ENCODE measurements at regions not wholly inside any gene's neighbourhood (a gene's known extent, or its start where the extent isn't known, plus 50 kb on each side); places are given as distances from the start of the nearest gene placed in this dataset.
"Not testable (repeated sequence)": the region's sequence is repeated elsewhere in the genome, so short reads cannot be mapped to it uniquely, and the experiment has no call there.

DNA sequence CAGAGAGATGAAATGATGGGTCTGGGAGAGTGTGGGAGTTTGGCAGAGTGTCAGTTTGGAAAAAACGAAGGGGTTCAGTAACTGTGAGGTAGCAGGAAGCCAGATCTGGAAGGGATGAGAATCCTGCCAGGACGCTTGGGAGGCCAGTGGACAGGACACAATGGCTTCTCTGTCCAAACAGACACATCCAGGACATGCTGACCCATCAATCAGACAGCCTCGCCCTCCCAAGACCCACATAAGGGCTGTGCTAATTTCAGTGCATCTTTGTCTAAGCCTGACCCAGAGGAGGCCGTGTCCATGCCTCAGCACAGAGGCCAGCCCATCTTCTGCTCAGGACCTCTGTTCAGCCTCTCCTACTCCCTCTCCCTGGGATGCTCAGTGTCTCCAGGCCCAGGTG, 576.5 kb upstream of the B3GAT1 start:
- H3K9me3 ChIP-seq: no peaks in the 10 kb centered on the region
- intact Hi-C loops (cut with DNase I): no loop called here
- peaks cover 0 to 16% (median 0%) of the 10 kb centered on the region in 9 donors for H3K27me3 ChIP-seq
- H3K27ac ChIP-seq: no peak overlapping the region
- no peak for DNase-seq
- H3K4me3 ChIP-seq: no peak overlapping the region
- ATAC-seq: no peak
- WGBS, 4 donors: 44 to 59% (median 52%) methylated on average over 4 of the region's 4 CpGs
- no peaks in the 10 kb centered on the region for H3K4me1 ChIP-seq
- no peak for TF ChIP-seq POLR2A (IDR thresholded peaks at IDR 0.05)
- TF ChIP-seq, protein P1, sequence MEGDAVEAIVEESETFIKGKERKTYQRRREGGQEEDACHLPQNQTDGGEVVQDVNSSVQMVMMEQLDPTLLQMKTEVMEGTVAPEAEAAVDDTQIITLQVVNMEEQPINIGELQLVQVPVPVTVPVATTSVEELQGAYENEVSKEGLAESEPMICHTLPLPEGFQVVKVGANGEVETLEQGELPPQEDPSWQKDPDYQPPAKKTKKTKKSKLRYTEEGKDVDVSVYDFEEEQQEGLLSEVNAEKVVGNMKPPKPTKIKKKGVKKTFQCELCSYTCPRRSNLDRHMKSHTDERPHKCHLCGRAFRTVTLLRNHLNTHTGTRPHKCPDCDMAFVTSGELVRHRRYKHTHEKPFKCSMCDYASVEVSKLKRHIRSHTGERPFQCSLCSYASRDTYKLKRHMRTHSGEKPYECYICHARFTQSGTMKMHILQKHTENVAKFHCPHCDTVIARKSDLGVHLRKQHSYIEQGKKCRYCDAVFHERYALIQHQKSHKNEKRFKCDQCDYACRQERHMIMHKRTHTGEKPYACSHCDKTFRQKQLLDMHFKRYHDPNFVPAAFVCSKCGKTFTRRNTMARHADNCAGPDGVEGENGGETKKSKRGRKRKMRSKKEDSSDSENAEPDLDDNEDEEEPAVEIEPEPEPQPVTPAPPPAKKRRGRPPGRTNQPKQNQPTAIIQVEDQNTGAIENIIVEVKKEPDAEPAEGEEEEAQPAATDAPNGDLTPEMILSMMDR (IDR thresholded peaks at IDR 0.05): no peak
- no peaks in the 10 kb centered on the region for H3K36me3 ChIP-seq

DNA sequence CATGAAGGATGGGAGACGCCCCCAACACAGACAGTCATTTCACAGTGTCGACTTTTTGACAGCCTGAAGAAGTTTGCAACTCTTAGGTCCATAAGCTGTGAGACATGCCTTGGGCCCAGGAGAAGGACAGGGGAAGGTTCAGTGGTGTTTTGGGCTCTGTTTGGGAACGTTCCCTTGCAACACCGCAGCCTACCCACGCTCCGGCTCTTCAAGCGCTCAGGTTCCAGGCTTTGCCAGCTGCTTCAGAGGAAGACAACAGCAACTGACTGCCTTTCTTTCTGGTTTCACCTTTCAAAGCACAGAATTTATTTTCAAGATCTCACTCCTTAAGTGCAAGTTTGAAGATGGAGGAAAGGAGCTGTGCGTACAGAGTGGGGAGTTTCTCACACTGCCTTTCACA, 575.8 kb upstream of the B3GAT1 start:
- WGBS, 4 donors: 74 to 82% (median 78%) methylated on average over 8 of the region's 8 CpGs
- DNase-seq (no peak), ATAC-seq (no peak)
- no peak overlapping the region for H3K4me3 ChIP-seq
- intact Hi-C loops (cut with DNase I): no loop called here
- no peak for TF ChIP-seq POLR2A (IDR thresholded peaks at IDR 0.05)
- TF ChIP-seq, protein P1 (IDR thresholded peaks at IDR 0.05): no peak
- peaks cover 0 to 10% (median 0%) of the 10 kb centered on the region in 9 donors for H3K27me3 ChIP-seq
- no peaks in the 10 kb centered on the region for H3K4me1 ChIP-seq
- H3K9me3 ChIP-seq: no peaks in the 10 kb centered on the region
- no peak overlapping the region for H3K27ac ChIP-seq
- no peaks in the 10 kb centered on the region for H3K36me3 ChIP-seq

DNA sequence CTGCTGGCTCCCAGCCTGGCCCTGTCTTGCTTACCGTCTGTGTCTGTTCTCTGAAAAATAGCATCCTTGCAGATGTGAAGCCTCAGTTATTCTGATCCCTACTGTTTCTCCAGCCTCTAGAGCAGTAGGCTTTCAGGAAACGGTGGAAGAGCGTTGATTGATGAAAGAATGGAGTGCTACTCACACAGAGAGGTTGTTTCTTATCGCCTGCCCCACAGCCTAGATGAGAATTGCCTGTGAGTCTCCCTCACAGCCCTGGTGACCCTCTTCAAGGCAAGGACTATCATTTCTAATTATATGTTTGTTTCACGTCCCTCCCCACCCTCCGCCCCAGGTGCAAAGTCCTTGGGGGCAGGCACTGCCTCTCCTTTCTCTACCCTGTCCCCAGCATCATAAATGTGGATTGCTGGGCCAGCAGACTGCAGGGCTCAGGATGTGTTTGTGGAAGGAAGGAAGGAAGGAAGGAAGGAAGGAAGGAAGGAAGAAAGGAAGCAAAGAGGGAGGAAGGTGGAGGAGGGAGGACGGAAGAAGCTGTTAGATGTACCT, 575.3 kb upstream of the B3GAT1 start:
- DNase-seq (no peak), ATAC-seq (no peak)
- Histone ChIP-seq H3K9me3 (no peaks in the 10 kb centered on the region), H3K36me3 (no peaks in the 10 kb centered on the region), H3K27ac (no peak overlapping the region), H3K27me3 (peaks cover 0 to 10% (median 0%) of the 10 kb centered on the region in 9 donors), H3K4me3 (no peak overlapping the region), H3K4me1 (no peaks in the 10 kb centered on the region)
- intact Hi-C loops (cut with DNase I): no loop called here
- 52 to 58% (median 55%) methylated on average over 7 of the region's 7 CpGs for WGBS, 4 donors
- TF ChIP-seq, protein P1 (IDR thresholded peaks at IDR 0.05): no peak
- no peak for TF ChIP-seq POLR2A (IDR thresholded peaks at IDR 0.05)

DNA sequence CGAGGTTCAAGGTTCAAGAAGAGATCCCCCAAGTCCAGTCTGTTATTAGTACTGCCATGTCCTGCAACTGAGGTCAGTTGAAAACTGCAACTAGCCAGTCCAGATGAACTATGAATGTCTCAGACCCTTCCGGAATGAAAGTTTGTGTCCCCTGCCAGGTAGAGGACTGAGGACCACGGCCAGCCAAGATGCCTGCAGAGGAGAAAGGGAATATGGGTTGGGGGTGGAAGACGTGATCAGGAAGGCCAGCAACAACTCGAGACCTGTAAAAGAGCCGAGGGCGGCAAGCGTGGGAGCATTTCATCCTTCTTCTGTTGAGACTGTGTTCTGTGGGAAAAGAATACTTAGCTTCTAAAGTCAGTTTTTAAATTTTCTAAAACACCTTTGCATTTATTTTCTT, 572.4 kb upstream of the B3GAT1 start:
- no peaks in the 10 kb centered on the region for H3K9me3 ChIP-seq
- H3K36me3 ChIP-seq: no peaks in the 10 kb centered on the region
- WGBS, 4 donors: 79 to 83% (median 81%) methylated on average over 8 of the region's 8 CpGs
- intact Hi-C loops (cut with DNase I): no loop called here
- no peaks in the 10 kb centered on the region for H3K4me1 ChIP-seq
- no peak for TF ChIP-seq POLR2A (IDR thresholded peaks at IDR 0.05)
- TF ChIP-seq, protein P1 (IDR thresholded peaks at IDR 0.05): no peak
- no peak overlapping the region for H3K4me3 ChIP-seq
- H3K27ac ChIP-seq: no peak overlapping the region
- H3K27me3 ChIP-seq: peaks cover 0 to 10% (median 0%) of the 10 kb centered on the region in 9 donors
- ATAC-seq (no peak), DNase-seq (no peak)

DNA sequence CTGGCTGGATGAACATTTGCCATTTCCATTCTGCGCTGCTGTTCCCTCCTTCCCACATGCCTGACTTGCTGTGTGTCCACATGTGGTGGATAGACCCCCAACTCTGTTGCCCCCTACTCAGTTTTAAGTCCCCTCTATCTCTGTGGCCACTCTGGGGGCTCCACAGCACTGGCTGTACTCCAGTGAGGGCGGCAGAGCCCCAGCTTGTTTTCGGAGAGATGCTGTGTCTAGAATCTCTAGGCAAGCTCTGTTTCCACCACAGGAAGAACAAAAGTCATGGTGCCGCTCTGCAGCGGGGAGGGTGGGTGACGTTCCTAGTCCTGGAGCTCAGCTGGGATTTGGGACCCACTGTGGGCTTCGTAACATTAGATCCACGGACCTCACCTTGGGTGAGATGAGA, 570.4 kb upstream of the B3GAT1 start:
- ATAC-seq; H3K27ac ChIP-seq; H3K4me1 ChIP-seq; DNase-seq; H3K36me3 ChIP-seq; intact Hi-C loops (cut with DNase I); H3K4me3 ChIP-seq; H3K9me3 ChIP-seq: not testable (repeated sequence)
- WGBS, 4 donors: 83 to 94% (median 87%) methylated on average over 8 of the region's 8 CpGs
- H3K27me3 ChIP-seq: peaks cover 0 to 10% (median 0%) of the 10 kb centered on the region in 9 donors

All from heart left ventricle (tissue), 16 donors.